ENCODE measurements at regions not wholly inside any gene's neighbourhood (a gene's known extent, or its start where the extent isn't known, plus 50 kb on each side); places are given as distances from the start of the nearest gene placed in this dataset.

DNA sequence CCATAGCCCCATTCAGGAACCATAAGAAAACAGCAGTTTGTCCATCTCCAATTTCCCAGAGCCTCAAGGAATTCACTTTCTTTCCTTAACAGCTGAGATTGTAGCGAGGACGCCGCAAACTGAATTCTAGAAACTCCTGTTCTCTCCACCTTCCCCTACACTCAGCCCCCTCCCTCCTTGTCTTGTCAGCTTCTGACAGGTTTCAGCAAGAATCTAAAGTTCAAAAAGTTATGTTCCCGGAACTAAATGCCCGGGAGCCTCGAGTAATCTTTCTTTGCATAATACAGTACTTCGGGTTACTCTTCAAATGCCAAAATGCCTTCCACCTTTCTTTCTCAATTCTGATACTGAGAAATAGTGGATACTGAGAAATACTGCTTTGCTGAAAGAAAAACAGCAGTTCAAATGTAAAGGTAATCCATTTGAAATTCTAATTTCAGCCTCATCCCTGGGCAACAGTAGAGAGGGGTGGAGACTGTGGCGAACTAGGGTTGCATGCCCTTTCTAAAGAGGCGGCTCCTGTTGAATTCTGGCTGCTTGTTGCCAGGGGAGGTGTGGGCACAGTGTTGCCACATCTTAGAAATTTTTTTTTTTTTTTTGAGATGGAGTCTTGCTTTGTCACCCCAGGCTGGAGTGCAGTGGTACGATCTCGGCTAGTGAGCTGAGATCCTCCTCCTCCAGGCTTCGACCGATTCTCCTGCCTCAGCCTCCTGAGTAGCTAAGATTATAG lies 63.5 kb upstream of the USP7 start:
- TF ChIP-seq SNAI2 (CRISPR knock-in tag; IDR thresholded peaks at IDR 0.05) (no peak), RARB (CRISPR knock-in tag; IDR thresholded peaks at IDR 0.05) (no peak), CSDC2 (CRISPR knock-in tag; IDR thresholded peaks at IDR 0.05) (no peak), TOX (CRISPR knock-in tag; IDR thresholded peaks at IDR 0.05; ENCODE audit: borderline replicate concordance) (no peak), ARNTL (CRISPR knock-in tag; IDR thresholded peaks at IDR 0.05; ENCODE audit: borderline replicate concordance, low read depth) (no peak), GLIS3 (CRISPR knock-in tag; IDR thresholded peaks at IDR 0.05) (no peak), BACH2 (CRISPR knock-in tag; IDR thresholded peaks at IDR 0.05; ENCODE audit: borderline replicate concordance) (no peak), ZFP3 (CRISPR knock-in tag; IDR thresholded peaks at IDR 0.05) (no peak)
- TF ChIP-seq, protein P1, sequence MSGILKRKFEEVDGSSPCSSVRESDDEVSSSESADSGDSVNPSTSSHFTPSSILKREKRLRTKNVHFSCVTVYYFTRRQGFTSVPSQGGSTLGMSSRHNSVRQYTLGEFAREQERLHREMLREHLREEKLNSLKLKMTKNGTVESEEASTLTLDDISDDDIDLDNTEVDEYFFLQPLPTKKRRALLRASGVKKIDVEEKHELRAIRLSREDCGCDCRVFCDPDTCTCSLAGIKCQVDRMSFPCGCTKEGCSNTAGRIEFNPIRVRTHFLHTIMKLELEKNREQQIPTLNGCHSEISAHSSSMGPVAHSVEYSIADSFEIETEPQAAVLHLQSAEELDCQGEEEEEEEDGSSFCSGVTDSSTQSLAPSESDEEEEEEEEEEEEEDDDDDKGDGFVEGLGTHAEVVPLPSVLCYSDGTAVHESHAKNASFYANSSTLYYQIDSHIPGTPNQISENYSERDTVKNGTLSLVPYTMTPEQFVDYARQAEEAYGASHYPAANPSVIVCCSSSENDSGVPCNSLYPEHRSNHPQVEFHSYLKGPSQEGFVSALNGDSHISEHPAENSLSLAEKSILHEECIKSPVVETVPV (CRISPR knock-in tag; IDR thresholded peaks at IDR 0.05): no peak
